HG03159 (cell line): ENCODE measurements at regions not wholly inside any gene's neighbourhood (a gene's known extent, or its start where the extent isn't known, plus 50 kb on each side); places are given as distances from the start of the nearest gene placed in this dataset.
"Not testable (repeated sequence)": the region's sequence is repeated elsewhere in the genome, so short reads cannot be mapped to it uniquely, and the experiment has no call there.

Experiments
- ATAC-seq: cut with Tn5 transposase; IDR thresholded peaks from one replicate; pipeline ENCODE4 v1.9.1; 2021; ENCODE audit warnings: mild to moderate bottlenecking, moderate library complexity; ENCODE audit not compliant: unreplicated experiment

DNA sequence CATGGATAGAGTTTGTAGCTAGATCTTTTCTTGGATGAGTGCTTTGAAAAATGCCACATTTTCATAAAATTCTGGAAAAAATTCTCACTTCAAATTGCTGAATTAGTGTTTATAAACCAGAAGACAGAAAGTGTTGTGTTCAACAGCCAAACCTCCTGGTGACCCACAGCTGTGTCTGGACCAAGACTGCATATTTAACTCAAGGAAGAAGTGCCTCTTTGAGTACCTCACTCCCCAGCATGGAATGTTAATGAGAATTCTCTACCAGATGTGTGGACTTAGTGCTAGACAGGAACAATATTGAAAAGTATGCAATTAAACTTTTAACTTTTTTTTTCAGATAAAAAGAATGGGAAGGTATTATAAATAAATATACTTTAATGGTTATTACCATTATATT is 609.3 kb downstream of the COL12A1 start:
- ATAC-seq, result no peak

DNA sequence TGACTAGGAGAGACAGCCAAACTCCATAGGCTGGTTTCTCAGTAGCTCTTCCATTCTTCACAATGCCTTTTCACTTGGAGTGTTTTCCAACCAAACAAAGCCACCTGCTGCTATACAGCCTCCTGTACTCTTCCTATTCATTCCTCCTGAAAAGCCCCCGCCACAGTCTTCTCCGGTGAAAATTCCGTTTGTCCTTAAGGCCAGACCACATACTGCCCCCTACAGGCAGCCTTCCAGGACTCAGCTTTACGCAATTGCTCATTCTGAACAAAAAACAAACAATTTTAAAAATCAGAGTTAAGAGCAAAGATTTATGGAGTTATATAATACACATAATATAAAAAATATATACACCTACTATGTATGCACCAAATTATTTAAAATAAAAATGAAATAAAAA is 611.5 kb downstream of the COL12A1 start:
- not testable (repeated sequence) for ATAC-seq

DNA sequence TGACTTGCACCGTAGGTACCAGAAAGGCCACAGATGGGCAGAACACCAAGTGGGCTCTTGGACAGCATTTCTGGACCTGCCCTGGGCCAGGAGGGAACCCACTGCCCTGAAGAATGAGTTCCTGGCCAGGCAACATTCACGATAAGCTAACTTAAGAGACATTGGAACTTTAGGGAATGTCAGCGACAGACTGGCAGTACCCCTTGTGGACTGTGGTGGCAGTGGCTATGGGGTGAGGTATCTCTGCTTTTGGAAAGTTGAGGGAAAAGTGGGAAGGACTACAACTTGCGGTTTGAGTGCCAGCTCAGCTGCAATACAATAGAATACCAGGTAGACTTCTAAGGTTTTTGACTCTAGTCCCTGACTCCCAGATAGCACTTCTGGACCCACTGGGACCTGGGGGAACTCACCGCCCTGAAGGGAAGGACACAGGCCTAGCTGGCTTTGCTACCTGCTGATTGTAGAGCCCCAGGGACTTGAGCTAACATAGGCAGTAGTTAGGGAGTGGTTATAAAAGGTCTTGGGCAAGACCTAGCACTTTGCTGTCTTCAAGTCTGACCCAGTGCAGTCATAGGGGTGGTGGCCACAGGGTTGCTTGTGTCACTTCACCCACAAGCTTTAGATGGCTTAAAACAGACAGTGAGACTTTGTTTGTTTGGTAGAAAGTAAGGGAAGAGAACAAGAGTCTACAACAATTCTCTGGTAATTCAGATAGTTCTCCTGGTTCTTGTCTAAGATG is 617.6 kb downstream of the COL12A1 start:
- no peak for ATAC-seq

- ATAC-seq, result no peak
Measured at GRCh38 chr6:74587386-74587785, 618.5 kb downstream of the COL12A1 start.

DNA sequence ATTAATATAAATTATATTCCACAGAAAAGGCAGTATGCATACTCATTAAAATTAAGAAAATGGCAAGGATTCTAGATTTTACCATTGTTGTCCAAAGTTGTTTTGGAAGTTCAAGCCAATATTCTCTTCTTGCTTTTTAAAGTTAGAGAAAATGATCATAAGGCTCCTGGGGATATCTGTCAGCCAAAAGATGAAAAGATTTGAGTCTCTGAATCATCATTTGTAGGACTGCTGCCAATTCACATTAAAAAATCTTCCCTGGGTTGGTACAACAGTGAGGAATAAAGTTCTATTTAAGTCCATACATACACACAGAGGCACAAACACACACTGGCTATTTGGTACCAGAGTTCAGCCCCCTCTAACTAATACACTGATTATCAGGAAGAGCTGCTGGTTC is 620.1 kb downstream of the COL12A1 start:
- ATAC-seq, result no peak

DNA sequence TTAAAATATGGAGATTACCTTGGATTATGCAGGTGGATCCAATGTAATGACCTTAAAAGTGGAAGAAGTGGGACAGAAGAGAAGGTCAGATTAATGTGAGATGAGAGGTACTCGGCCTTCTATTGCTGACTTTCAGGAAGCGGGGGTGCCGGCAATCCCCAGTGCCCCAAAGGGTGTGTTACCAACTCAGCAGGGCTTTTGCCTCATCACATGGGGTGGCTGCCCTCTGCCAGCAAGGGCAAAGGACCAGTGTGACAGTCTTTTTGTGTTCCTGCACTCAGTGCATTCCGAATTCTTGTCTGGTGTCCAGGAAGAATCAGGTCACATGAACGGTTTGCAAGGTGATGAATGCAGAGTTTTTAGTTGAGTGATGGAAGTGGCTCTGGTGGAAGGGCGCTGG is 624.2 kb downstream of the COL12A1 start:
- ATAC-seq, result no peak

DNA sequence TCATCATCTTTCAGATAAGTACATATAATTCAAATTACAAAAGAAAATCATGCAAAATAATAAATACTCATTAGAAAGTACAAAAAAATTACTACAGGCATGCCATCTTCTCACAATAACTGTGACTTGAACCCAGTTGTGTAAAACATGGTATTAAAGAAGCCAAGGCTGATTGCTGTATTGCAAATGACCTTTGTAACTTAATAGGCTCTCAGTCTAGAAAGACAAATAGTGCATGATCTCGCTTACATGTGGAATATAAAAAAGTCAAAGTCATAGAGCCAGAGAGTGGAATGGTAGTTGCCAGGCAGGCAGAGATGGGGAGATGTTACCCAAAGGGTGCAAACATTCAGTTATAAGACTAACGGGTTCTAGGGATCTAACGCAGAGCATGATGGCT is 626.1 kb downstream of the COL12A1 start:
- ATAC-seq, result no peak

GRCh38 chr6:74579047-74579446 is 626.8 kb downstream of the COL12A1 start:
- ATAC-seq, result no peak

DNA sequence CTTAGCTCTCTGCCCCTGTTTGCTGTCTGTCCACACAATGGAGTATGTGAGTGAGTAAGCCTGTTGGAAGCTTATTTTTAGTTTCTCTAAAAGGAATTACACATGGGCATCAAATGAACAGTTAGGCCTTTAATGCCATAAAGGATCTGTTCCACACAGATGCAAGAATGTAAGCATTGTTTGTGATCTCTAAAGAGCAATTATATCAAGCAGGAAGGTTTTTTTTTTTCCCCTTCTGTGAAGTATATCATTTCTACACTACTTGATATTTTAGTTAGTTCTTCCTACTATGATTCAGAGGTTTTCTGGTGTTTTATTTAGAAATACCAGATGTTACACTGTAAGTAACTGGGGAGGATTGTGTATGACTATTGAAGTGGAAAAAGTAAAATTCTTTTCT is 627.5 kb downstream of the COL12A1 start:
- ATAC-seq, result no peak

GRCh38 chr6:74577619-74578018 is 628.2 kb downstream of the COL12A1 start:
- ATAC-seq, result peak; percentile 96

- ATAC-seq, result peak; percentile 44
Measured at GRCh38 chr6:74574794-74575193, 631.1 kb downstream of the COL12A1 start.

DNA sequence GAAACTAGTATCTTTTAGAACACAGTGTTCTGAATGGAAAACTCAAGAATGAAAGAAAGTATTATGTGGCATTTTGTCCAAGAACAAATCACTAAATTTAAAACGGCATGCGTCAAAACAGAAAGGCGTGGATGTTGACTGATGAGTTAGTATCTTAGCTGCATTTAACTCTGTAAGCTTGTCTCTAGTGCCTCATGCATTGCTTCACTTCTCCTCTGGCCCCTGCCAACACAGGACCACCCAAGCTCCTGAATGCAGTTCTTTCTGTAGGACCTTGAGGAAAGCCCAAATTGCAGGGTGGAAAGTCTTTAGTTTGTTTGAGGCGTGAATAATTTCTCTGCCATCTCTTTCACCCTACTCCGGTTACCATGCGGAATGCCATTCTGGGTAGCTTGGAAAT is 632.2 kb downstream of the COL12A1 start:
- no peak for ATAC-seq

- no peak for ATAC-seq
Measured at GRCh38 chr6:74570044-74570443, 635.8 kb downstream of the COL12A1 start.

GRCh38 chr6:74568861-74569260 is 637.0 kb downstream of the COL12A1 start:
- ATAC-seq, result no peak

DNA sequence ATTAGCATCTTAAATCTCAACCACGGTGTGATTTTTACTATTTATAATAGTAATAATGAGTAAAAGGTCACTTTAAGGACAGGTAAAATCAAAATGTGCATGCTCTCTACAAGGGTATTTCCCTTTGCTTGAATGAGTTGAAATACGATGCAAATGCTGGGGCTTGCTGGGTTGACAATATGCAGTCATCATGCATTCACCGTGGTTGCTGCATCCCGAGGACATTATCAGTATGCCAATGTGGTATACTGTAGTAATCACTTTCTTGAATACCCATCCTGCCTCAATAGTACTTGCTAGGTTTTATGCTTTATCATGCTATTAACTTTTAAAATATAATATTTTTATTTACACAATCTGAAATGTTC is 637.9 kb downstream of the COL12A1 start:
- not testable (repeated sequence) for ATAC-seq

DNA sequence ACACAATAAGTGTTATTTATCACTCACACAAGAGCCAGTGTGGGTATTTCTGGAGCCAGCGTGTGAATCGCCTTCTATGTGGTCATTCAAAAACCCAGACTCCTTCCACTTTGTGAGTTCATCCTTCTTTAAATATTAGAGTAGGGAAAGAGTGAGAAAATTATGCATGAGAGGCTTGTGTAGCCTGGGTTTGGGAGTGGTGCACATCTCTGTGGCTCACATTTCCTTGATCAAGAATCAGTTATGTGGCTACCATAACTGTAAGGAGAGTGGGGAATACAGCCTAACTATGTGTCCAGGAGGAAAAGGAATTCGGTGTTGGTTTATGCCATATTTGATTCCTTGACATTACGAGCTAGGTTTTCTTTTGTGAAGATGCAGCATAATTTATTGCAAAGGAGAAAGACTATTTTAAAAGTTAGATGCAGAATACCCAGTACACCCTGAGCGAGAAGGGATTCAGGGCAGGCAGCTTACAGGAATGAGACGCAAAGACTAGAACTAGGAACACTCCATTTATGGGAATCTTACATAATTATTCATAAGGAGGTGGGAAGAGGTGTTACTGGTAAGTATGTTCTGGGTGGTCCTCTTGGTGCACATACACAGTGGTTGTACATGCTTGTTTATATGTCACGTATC is 638.5 kb downstream of the COL12A1 start:
- ATAC-seq, result no peak

- no peak for ATAC-seq
Measured at GRCh38 chr6:74557236-74557635, 648.6 kb downstream of the COL12A1 start.

- no peak for ATAC-seq
Measured at GRCh38 chr6:74554041-74554440, 651.8 kb downstream of the COL12A1 start.

- ATAC-seq, result no peak
Measured at GRCh38 chr6:74551896-74552295, 654.0 kb downstream of the COL12A1 start.

DNA sequence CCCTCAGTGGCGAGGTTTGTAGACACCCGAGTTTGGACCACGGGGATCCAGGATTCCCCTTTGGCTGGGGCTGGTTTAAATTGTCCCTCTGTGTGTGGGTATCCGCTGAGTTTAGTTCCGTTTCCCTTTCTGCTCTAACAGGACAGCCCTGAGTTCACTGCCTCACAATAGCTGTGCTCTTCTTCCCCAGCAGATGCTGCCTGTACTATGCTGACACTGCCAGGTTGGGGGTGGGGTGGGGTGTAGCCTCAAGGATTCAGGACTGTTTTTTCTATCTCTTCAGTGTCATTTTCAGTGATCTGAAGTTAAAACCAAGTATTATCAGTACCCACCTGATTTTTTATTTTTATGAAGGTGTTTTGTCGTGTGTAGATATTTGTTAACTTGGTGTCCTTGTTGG is 655.0 kb downstream of the COL12A1 start:
- ATAC-seq, result no peak

DNA sequence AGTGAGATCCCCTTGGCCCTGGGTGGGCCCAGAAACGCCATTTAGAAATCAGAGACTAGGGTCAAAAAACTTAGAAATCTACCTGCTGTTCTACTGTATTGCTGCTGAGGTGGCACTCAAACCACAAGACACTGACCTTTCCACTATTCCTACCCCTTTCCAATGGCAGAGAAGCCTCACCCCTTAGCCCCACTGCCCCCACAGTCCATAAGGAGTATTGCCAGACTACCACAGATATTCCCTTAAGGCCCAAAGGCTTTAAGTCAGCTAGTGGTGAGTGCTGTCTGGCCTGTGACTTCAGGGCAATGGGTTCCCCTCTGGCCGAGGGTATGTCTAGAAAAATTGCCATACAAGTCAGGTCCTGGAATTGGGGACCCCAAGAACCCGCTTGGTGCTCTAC is 656.1 kb downstream of the COL12A1 start:
- no peak for ATAC-seq

GRCh38 chr6:74534465-74535211 is 671.2 kb downstream of the COL12A1 start:
- ATAC-seq, result no peak
